UCSD-AML1 (cell line): ENCODE measurements at regions not wholly inside any gene's neighbourhood (a gene's known extent, or its start where the extent isn't known, plus 50 kb on each side); places are given as distances from the start of the nearest gene placed in this dataset.

Source experiments
- DNase-seq: peaks from one replicate; lab custom pipeline; 2025; ENCODE audit not compliant: unreplicated experiment; lab: John Stamatoyannopoulos, UW

DNA sequence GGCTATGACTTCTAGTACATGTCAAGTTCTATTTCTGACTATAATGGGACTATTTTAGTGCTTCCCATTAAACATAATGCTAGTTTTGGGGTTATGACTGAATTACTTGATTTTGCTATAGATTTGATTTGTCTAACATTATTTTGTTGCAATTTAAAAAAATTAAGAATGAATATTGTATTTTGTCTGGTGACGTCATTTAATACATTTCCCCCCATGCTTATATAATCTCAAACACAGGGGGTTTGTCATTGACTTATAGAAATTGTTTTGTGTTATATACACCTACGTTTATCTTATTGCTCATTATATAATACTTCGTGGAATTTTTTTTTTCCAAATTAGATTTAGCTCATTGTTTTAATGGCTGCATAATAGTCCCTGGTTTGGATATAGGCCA, 270.3 kb upstream of the VLDLR start:
- DNase-seq, result no peak

DNA sequence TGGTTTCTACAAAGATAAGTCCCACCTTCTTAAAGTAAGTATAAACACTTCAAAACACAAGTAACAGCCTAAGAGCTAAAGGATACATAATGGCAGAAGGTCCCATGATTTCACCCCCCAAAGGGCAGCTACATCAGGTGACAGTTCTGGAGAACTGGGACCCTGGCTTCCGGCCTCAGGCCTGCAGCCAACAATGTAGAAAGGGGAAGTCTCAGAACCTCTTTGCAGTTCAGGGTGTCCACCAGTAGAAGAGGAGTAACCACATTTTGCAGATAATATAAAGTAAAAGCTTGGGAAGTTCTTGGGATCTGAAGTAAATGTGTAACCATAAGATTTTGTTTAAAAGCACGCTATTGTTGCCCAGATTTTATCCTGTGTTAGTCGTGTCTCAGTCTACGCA, 267.4 kb upstream of the VLDLR start:
- DNase-seq, result no peak

DNA sequence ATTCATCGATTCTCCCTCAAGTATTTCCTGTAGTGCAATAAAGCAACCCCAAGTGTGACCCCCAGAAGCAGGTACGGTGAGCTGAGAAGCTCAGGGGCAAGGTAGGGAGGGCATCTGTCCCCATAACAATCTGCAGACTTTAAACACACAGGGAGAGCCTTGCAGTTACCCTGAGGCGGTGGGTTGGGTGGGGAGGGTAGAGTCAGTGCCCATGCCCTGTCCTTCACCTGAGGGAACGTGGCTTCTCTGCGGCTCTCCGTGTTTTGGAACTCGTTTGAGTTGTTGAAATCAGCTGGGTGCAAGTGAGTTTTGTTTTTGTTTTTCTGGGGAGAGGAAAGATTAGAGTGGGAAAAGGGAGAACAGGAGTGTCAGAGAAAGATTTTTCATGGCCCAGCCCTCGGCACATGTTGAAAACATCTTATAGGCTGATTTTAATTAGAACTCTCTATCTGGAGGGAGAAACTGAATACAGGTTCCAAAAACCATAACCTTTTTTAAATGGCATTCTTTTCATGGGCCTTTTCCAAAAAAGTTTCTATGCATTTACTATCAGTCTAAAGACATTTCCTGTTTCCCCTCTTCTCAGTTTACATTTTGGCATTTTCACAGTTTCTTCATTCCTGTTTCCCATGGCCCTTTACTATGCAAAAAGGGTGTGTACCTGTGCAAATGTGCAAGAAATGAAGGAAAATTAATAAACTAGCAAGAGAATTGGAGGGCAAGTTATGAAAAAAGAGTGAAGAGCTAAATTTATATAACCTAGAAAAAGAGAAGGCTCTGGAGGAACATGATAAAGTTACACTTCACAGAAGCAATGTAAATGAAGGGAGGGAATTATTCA, 266.5 kb upstream of the VLDLR start:
- no peak for DNase-seq

DNA sequence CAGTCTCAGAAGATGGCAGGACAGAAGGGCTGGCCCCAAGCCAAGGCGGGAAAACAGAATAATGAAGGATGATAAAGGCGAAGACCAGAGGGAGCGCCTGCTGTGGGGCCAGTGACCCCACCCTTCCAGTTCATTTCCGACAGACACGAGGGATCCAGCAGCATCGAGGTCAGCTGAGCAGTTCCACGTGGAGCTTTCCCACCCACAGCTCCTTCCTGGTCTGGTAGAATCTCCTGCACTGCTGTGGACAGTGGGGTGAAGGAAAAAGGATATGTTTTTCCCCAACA, 265.9 kb upstream of the VLDLR start:
- DNase-seq, result no peak

DNA sequence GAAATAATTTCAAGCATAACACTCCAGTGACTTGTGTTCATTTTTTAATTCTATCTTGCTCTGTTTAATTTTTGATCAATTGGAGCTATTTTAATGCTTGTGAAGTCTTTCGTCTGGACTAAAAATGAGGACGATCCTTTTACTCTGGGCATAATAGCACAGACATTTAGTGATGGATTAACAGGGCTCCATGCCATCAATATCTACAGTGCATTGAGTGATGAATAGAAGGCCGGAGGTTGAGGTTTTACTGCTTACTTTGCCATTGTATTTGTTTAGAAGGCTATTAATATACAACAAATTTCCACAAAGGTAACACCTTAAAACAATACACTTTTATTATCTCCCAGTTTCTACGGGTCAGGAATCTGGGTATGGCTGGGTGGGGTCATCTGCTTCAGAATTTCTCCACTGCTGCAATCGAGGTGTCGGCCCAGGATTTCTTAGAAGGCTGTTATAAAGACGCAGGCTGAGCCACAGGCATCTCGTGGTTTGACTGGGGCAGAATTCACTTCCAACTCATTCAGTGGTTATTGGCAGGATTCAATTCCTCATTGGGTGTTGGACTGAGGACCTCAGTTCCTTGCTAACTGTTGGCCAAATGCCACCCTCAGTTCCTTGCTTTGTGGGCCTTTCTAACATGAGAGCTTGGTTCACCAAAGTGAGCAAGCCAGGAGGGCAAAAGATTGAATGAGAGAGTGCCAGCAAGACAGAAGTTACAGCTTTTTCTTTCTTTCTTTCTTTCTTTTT, 265.4 kb upstream of the VLDLR start:
- DNase-seq, result no peak

DNA sequence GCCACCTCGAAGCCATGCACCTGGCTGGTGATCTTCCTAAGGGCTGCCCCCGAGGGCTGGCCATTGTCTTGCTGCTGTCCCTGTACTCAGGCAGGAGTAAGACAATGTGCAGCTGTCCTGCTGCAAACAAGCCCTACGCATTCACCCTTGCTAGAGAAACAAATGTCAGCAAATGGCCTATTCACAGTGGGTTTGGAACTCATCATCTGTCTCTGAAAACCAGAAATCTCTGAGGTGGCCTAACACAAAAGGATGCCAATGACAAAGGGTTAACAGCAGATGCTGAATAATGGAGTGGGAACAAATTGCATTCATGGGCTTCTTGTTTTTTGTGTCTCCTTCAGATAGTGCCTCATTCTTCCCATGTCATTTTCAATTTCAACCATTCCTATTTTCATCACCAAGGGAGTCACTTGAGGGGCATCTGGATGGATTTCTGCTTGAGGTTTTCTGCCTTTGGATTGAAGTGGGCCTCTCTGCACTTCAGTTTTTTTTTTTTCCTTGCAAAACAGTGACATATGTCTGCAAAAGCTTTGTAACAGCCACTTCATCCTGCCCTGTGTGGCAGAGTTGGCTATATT, 261.6 kb upstream of the VLDLR start:
- no peak for DNase-seq

DNA sequence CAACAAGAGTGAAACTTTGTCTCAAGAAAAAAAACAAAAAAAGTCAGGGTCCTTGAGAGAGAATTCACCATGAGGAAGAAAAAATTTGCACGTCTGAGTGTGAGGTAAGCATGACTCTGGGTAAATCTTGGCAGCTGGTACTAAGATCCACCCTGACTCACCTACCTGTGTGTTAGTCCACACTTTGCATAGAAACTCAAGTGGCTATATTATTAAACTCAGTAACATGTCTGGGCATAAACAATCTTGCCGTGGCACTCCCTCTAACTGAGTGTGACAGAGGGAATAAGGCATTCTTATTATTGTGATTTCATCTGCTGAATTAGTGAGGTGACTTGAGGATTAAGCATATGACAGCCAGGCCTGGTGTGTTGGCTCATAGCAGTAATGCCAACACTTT, 259.4 kb upstream of the VLDLR start:
- no peak for DNase-seq

DNA sequence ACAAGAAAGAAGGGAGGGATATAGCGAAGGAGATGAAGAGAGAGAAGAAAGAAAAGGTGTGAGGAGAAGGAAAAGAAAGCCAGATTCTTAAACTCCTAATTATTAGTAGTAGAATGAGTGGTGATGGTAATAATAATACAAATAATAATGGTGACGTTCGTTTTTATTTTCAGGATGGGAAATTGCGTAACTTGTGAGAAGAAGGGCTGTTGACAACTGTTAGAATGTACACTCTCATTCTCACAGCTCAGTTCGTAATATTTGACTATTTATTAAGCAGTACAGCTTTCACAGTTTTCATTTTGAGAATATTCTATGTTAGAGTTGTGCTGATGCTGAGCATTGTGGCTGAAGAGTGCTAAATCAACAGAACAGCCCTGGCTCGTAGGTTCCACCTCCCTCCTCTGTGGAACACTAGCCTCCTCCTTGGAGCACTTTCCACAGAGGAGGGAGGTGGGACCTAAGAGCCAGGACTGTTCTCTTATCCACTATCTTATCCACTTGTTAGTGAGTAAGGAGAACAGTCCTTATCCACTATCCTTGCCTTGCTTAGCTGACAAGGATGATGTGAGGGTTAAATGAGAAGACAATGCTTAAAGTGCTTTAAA, 258.3 kb upstream of the VLDLR start:
- no peak for DNase-seq

DNA sequence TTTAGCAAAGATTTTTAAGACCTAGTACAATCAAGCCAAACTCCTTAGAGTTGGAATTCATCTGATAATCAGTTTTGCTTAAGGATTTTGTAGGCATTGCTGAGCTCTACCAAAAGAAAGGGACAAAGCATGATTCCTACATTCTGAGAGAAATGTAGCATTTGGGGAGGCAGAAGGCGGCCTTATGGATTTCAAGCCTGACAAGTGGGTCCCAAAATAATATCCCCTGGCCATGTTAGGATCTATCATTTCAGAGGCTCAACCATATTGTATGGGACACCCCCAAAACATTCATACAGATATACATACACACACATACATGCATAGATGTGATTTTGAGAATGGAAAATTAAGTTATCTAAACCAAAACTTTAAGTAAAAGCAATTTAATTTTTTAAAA, 257.8 kb upstream of the VLDLR start:
- DNase-seq, result no peak

DNA sequence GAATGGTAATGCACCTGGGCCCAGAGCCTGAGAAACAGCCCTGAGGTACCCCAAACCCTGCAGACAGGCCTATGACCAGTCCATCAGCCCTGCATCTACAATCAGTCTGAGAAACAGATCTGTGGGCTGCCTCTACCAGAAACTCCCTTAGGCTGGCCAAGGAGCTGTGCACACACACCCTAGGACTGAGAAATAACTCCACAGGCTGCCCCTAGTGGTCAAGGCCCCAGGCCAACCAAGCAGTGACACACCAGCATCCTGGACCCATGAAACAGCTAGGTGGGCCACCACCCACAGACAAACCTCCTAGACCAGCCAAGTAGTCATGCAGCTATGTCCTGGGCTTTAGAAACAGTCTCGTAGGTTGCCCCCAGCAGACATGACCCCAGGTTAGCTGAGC, 253.6 kb upstream of the VLDLR start:
- DNase-seq, result no peak

DNA sequence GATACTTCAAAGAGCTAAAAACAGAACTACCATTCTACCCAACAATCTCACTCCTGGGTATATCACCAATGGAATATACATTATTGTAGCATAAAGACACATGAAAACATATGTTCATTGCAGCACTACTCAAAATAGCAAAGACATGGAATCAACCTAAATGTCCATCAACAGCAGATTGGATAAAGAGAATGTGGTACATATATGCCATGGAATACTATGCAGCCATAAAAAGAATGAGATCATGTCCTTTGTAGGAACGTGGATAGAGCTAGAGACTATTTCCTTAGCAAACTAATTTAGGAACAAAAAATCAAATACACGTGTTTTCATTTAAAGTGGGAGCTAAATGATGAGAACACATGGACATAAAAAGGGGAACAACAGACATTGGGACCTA, 247.9 kb upstream of the VLDLR start:
- DNase-seq, result no peak

DNA sequence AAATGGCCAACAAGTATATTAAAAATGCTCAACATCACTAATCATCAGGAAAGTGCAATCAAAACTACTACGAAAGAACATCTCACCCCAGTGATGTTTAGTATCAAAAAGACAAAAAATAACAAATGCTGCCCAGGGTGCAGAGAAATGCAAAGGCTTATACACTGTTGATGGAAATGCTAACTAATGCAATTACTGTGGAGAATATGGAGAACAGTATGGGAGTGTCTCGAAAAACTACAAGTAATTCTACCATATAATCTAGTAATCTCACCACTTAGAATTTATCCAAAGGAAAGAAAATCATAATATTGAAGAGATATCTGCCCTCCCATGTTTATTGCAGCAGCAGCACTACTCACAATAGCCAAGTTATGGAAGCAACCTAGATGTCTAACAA, 246.5 kb upstream of the VLDLR start:
- DNase-seq, result no peak

DNA sequence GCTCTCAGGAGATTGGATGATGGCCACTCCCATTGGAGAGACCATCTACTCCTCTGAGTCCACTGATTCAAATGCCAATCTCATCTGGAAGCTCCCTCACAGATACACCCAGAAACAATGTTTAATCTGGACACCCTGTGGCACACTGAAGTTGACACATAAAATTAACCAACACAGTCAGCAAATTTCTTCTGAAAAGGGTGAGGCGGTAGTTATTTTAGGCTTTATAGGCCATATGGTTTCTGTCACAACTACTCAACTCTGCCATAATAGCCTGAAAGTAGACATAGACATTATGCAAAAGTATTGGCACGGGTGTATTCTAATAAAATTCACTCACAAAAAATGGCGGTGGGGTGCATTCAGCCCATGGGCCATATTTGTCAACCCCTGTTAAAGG, 244.5 kb upstream of the VLDLR start:
- DNase-seq, result no peak

DNA sequence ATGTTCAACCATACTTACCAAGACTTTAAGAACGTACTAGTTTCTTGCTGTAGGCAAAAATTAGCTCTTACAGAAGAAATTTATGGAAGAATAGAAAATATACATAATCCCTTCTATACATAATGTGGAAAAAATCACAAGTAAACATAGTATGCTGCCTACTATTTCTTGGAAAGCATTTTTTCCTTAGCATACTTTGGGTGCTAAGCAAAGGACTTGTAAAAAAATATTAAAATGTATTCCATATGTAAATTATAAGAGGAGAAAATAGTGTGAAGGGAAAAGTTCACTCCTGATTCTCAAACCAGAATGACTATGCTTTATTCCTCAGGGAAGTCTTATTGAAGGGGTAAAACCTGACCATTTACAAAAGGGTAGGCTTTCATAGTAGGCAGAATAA, 243.8 kb upstream of the VLDLR start:
- DNase-seq, result no peak

DNA sequence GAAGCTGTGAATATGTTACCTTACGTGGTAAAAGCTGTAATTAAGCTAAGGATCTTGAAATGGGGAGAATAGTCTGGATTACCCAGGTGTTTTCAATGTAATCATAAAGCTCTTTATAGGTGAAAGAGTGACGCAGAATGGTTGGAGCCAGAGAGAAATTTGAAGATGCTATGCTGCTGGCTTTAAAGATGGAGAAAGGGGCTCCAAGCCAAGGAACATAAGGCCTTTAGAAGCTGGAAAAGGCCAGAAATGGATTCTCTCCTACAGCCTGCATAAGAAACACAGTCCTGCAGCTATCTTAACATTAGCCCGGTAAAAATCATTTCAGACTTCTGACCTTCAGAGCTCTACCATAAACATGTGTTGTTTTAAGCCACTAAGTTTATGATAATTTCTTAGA, 243.3 kb upstream of the VLDLR start:
- no peak for DNase-seq

DNA sequence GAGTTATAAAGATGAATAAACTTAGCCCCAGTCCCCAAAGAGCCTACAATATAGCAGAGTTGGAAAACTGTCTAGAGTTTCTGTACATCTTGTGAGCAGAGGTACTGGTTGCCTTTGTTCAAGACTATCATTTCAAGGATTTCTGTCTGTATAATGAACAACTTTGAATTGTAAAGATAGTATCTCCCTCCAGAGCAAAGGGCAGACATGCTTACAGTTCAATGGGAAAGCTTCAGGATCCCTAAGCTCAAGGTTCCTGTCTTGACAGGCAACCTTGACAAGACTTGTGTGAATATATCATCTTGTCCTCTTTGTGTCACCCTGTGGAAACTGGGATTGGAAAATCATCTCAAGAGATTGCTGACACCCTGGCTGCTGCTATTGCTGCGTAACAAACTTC, 242.8 kb upstream of the VLDLR start:
- DNase-seq, result no peak

DNA sequence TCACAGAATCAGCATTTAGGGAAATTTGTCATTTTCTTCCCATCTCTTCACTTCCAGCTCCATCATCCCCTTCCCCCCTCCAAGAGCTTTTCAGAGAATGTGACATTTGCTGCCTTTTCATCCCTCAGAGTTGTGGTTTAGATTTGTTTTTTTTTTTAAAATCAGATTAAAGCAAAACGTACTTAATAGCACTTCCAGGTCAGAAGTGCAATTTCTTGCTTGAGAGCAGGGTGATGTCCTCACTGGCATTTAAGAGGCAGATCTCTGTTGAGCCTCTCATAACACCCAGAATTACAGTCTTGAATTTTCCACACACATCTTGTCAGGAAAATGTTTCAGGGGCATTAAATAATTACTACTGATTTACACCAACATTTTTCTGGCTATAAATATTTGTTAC, 236.8 kb upstream of the VLDLR start:
- no peak for DNase-seq

DNA sequence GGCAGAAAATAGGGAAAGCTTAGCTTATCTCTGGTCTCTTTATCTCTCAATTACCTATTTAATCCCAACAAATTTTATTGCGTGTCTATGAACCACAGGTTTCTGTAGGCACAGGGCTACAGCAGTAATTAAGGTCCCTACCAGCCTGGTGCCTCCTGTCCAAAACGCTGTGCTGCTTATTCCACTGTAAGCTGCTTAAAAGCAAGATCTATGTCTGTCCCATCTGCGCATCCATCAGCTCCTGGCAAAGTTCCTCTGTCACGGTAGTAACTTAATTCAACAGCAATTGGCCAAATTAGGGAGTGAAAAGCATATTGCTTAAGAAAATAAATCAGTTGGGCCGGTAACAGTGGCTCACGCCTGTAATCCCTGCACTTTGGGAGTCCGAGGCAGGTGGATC, 235.8 kb upstream of the VLDLR start:
- DNase-seq, result no peak

DNA sequence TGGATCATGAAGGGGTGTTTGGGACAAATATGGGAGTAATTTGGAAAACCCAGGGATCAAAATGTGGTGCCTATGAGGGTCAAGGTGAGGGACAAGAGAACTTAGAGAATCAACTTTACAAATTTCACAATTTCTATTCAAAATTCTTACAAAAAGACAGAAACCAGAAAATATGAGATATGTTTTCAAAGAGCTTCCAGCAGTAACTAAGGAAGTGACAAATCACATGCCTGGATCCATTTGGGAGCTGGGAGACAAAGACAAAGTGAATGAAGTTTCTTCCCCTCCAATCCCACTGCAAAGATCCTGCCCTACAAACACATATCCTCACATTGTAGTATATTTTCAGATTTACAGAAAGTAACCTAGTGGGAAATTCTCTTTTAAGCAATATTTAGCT, 235.0 kb upstream of the VLDLR start:
- no peak for DNase-seq

DNA sequence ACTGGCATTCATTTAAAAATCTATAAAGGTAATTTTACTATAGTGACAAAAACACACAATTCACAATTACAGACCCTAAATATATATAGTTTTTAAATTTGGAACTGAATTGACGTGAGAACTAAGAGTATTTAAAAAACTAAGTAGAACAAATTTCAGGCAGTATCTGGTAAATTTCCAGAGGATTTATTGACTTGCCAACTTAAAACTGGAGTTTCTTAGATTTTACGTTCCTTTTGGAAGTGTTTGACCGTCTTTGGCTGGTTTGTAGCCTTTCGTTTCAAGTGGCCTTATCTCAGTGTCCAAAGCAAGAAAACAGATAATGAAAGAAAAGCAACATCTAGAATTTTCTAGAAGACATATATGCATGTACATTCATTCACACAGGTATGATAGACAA, 234.4 kb upstream of the VLDLR start:
- DNase-seq, result no peak

DNA sequence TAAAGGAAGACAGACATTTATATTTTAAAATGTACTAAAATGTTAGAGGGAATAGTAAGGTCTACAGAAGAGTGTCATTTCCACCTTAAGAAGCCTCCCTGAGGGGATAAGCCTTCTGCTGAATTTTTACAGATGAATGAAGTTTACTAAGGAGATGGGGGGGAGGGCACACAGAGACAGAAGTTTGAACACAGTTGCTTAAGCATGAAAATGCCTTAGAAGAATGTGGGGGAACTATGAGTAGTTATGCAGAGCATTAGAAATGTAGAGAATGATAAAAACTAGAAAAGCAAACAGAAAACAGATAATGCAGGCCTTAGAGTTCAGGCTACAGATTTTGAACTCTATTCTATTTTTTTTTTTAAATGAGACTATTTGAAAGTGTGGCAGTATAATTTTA, 232.2 kb upstream of the VLDLR start:
- DNase-seq, result no peak

DNA sequence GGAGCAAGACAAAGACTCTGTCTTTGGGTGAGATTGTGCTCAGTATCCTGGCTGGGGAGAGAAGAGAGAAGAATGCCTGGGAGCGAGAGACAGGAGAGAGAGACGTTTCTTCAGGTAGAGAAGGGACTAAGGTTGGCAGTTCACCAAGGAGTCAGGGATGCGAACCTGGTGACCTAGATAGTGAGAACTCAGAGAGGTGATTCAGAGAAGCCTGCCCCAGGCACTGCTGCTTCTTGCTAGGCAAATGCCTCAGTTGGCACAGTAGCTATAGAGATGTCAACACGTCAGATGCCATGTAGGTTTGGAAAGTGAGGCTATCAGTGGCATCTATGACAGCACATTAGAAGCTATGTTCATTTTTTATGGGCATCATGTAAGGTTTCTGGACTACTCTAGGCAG, 231.6 kb upstream of the VLDLR start:
- DNase-seq, result no peak
